Activated T-cell treated with anti-CD3 and anti-CD28 coated beads, Interleukin-2, amount 50 U/mL, for 24 hours (primary cell): ENCODE measurements at regions not wholly inside any gene's neighbourhood (a gene's known extent, or its start where the extent isn't known, plus 50 kb on each side); places are given as distances from the start of the nearest gene placed in this dataset.
"Not testable (repeated sequence)": the region's sequence is repeated elsewhere in the genome, so short reads cannot be mapped to it uniquely, and the experiment has no call there.

Experiments
- DNase-seq: peaks from one replicate; pipeline ENCODE4 v3.0.0-alpha.2; 2020
- H3K27ac Mint-ChIP-seq: 2 replicates; pipeline ENCODE4 v1.8.0; 2020; ENCODE audit warnings: mild to moderate bottlenecking, mixed read lengths
- H3K27me3 Mint-ChIP-seq: 2 replicates; pipeline ENCODE4 v1.8.0; 2020; ENCODE audit warnings: mixed read lengths
- H3K36me3 Mint-ChIP-seq: 2 replicates; pipeline ENCODE4 v1.8.0; 2020; ENCODE audit warnings: low read depth, mixed read lengths
- H3K4me1 Mint-ChIP-seq: 2 replicates; pipeline ENCODE4 v1.8.0; 2020; ENCODE audit warnings: low read depth, mixed read lengths
- H3K4me3 Mint-ChIP-seq: 2 replicates; pipeline ENCODE4 v1.8.0; 2020; ENCODE audit warnings: mild to moderate bottlenecking, moderate library complexity, mixed read lengths
- H3K9me3 Mint-ChIP-seq: 2 replicates; pipeline ENCODE4 v1.8.0; 2020; ENCODE audit warnings: mixed read lengths

DNA sequence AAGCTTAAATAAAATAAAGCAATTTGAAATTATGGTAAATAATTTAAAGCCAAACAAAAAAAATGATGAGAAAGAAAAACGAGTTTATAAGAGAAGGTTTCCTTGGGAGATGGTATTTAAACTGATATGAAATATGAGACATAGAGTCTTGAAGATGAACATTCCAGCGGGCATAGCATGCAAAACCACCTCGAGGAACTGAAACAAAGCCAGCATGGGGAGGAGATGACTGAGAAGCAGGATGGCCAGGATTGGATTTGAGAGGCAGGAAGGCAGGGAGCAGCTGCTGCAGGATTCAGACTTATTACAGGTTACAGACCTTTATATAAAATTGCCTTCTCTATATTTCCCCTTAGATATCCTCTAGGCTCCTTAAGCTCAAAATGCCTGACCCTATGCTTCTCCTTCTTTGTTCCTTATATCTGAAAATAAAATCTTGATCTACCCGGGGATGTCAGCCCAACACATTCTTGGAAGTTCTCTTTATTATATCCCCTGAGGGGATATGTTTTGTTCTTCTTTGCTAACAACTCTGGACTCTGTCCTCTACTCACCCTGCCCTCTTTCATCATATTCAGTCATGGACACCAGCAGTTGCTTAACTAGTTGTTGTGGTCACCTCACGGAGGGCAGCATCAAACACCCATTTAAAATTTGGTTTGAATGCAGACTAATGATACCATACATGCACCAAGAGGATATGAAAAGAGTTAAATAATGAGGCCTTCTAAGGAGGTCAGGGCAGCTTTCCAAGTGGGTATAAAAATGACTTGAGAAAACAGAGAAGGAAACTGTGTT lies 719.1 kb upstream of the B3GALT2 start:
- H3K4me3 Mint-ChIP-seq = no peak overlapping the region
- no peaks in the 10 kb centered on the region for H3K27me3 Mint-ChIP-seq
- H3K4me1 Mint-ChIP-seq = no peaks in the 10 kb centered on the region
- H3K36me3 Mint-ChIP-seq = no peaks in the 10 kb centered on the region
- DNase-seq = no peak
- H3K27ac Mint-ChIP-seq = no peak overlapping the region
- H3K9me3 Mint-ChIP-seq = no peaks in the 10 kb centered on the region

GRCh38 chr1:193891788-193892187 lies 705.4 kb upstream of the B3GALT2 start:
- Mint-ChIP-seq H3K9me3 (peaks cover 10% of the 10 kb centered on the region), H3K27me3 (no peaks in the 10 kb centered on the region), H3K27ac (no peak overlapping the region), H3K36me3 (peaks cover 5% of the 10 kb centered on the region), H3K4me1 (no peaks in the 10 kb centered on the region), H3K4me3 (no peak overlapping the region)
- no peak for DNase-seq

DNA sequence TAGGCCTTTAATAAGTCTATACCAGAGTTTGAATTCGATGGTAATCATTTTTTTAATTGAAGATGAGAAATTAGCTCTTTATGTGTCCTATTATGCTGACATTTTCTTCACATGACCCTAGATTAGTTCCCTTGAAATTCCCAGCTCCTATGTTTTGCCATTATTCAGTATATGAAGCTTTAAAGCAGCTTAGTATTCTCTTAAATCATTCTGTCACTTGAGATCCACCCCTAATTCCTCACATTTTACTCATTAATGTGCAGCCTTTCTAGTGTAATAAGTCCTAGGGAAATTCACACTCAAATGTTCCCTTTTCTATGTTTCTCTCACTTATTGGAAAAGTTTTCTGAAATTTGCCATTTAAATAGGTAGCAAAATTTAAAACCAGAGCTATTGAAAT lies 704.5 kb upstream of the B3GALT2 start:
- peaks cover 1% of the 10 kb centered on the region for H3K4me1 Mint-ChIP-seq
- DNase-seq = no peak
- H3K9me3 Mint-ChIP-seq = peaks cover 10% of the 10 kb centered on the region
- H3K36me3 Mint-ChIP-seq = peaks cover 5% of the 10 kb centered on the region
- no peaks in the 10 kb centered on the region for H3K27me3 Mint-ChIP-seq
- no peak overlapping the region for H3K4me3 Mint-ChIP-seq
- H3K27ac Mint-ChIP-seq = no peak overlapping the region

GRCh38 chr1:193884848-193885558 lies 698.6 kb upstream of the B3GALT2 start:
- Mint-ChIP-seq H3K27me3 (no peaks in the 10 kb centered on the region), H3K36me3 (peaks cover 5% of the 10 kb centered on the region), H3K27ac (no peak overlapping the region), H3K9me3 (peaks cover 10% of the 10 kb centered on the region), H3K4me3 (no peak overlapping the region), H3K4me1 (peaks cover 1% of the 10 kb centered on the region)
- DNase-seq = no peak

- H3K4me3 Mint-ChIP-seq, DNase-seq, H3K27me3 Mint-ChIP-seq, H3K27ac Mint-ChIP-seq, H3K4me1 Mint-ChIP-seq: not testable (repeated sequence)
- Mint-ChIP-seq H3K9me3 (peaks cover 24% of the 10 kb centered on the region), H3K36me3 (peaks cover 15% of the 10 kb centered on the region)
These were observed 691.5 kb upstream of the B3GALT2 start for GRCh38 chr1:193877920-193878319.

DNA sequence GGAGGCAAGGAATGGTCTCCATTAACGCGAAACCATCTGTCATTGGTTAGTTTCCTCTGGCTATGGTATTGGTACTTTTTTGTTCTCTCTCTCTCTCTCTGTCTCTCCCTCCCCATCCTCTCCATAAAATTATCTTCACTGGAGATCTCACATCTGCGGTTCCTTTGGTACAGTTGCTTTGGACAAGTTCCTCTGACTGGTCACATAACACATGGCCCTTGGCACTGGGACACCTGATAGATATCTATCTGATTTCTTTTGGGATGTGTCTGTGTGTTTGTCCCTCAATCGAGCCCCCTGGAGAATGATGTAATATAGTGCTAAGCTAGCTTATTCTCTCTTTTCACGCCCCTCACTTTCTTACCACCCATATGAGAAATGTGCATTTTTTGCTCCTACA lies 682.0 kb upstream of the B3GALT2 start:
- H3K9me3 Mint-ChIP-seq = peaks cover 5% of the 10 kb centered on the region
- peaks cover 4% of the 10 kb centered on the region for H3K4me1 Mint-ChIP-seq
- DNase-seq = no peak
- H3K4me3 Mint-ChIP-seq = no peak overlapping the region
- no peak overlapping the region for H3K27ac Mint-ChIP-seq
- H3K36me3 Mint-ChIP-seq = no peaks in the 10 kb centered on the region
- H3K27me3 Mint-ChIP-seq = no peaks in the 10 kb centered on the region

DNA sequence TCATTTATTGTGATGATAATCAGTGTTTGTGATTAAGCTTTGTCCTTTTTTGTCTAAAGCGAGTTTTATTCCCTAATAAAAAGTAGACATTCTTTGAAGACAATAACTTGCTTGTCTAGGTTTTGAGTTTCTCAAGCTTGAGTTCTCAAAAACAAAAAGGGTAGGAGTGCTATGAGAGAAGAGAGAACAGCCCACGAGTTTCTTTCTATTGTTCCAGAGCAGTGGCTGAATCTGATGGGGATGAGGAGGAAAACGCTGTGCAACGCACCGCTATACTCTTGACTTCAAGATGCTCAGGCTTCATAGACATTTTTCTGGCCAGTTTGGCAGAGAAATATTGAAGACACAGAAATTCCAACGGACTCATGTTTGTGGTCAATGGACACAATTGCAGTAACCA lies 669.8 kb upstream of the B3GALT2 start:
- Mint-ChIP-seq H3K4me1 (peaks cover 2% of the 10 kb centered on the region), H3K27me3 (no peaks in the 10 kb centered on the region), H3K27ac (no peak overlapping the region), H3K4me3 (no peak overlapping the region), H3K36me3 (no peaks in the 10 kb centered on the region), H3K9me3 (peaks cover 7% of the 10 kb centered on the region)
- DNase-seq = no peak

- Mint-ChIP-seq H3K4me1 (peaks cover 2% of the 10 kb centered on the region), H3K27me3 (no peaks in the 10 kb centered on the region), H3K4me3 (no peak overlapping the region), H3K27ac (no peak overlapping the region), H3K9me3 (peaks cover 7% of the 10 kb centered on the region), H3K36me3 (no peaks in the 10 kb centered on the region)
- DNase-seq = no peak
These were observed 664.3 kb upstream of the B3GALT2 start for GRCh38 chr1:193850745-193851144.

DNA sequence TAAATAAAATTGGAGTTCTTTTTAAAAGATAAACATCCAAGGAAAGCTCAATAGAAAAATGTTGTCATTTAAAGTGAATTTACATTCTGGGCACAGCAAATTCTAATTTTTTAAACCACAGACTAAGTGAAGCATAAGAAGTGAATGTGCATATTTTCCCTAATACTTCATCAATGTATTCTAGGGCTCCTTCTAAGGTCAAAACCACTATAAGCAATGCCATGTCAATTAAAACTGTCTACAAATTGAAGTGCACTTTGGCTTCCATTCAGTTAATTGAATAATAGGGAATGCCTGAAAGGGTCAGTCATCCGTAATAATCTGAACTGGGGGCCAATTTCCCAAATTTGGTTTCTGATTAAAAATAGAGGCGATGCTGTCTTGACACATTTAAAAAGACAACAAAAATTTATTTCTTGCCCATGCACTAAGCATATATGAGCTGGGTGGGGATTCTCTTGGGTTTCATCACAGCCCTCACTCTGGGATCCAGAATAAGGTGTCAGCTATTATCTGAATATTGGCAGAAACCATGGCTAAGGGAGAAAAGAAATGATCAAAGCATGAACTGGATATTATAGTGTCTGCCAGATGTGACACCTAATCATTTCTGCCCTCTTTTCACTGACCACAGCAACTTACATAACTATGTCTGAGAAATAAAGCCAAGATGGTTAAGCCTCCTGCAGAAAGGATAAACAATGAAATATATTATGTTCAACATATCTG lies 660.6 kb upstream of the B3GALT2 start:
- Mint-ChIP-seq H3K4me1 (no peaks in the 10 kb centered on the region), H3K27me3 (no peaks in the 10 kb centered on the region), H3K27ac (no peak overlapping the region), H3K9me3 (peaks cover 7% of the 10 kb centered on the region), H3K4me3 (no peak overlapping the region), H3K36me3 (no peaks in the 10 kb centered on the region)
- DNase-seq = no peak

DNA sequence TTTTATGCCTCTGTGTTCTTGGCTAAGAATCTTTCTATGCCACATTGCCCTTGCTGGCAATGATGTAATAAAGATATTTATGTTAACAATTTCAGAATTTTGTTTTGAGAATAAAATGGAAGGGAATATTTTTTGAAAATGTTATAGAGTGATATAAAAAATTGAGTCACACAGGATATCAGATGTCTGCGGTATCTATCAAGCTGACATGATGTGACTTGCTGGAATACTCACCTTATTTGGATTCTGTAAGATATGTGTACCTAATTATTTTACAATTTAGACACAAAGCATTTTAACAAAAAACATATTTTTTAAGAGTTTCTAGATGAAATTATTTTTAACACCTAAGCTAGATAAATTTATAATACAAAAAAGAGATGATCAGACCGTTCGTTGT lies 660.0 kb upstream of the B3GALT2 start:
- Mint-ChIP-seq H3K36me3 (no peaks in the 10 kb centered on the region), H3K4me1 (no peaks in the 10 kb centered on the region), H3K4me3 (no peak overlapping the region), H3K27me3 (no peaks in the 10 kb centered on the region), H3K9me3 (peaks cover 7% of the 10 kb centered on the region), H3K27ac (no peak overlapping the region)
- DNase-seq = no peak

GRCh38 chr1:193841857-193842256 lies 655.4 kb upstream of the B3GALT2 start:
- no peak for DNase-seq
- Mint-ChIP-seq H3K9me3 (peaks cover 7% of the 10 kb centered on the region), H3K36me3 (no peaks in the 10 kb centered on the region), H3K4me1 (no peaks in the 10 kb centered on the region), H3K4me3 (no peak overlapping the region), H3K27me3 (no peaks in the 10 kb centered on the region), H3K27ac (no peak overlapping the region)

DNA sequence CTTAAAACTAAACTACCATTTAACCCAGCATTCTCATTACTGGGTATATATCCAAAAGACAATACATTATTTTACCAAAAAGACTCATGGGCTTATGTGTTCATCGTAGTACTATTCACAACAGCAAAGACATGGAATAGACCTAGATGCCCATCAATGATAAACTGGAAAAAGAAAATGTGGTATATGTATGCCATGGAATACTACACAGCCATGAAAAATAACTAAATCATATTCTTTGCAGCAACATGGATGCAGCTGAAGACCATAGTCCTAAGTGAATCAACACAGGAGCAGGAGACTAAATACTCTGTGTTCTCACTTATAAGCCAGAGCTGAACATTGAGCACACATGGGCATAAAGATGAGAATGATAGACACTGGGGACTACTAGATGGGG lies 645.1 kb upstream of the B3GALT2 start:
- Mint-ChIP-seq H3K9me3 (peaks cover 35% of the 10 kb centered on the region), H3K36me3 (no peaks in the 10 kb centered on the region), H3K27me3 (no peaks in the 10 kb centered on the region), H3K4me3 (no peak overlapping the region), H3K4me1 (no peaks in the 10 kb centered on the region), H3K27ac (no peak overlapping the region)
- no peak for DNase-seq

DNA sequence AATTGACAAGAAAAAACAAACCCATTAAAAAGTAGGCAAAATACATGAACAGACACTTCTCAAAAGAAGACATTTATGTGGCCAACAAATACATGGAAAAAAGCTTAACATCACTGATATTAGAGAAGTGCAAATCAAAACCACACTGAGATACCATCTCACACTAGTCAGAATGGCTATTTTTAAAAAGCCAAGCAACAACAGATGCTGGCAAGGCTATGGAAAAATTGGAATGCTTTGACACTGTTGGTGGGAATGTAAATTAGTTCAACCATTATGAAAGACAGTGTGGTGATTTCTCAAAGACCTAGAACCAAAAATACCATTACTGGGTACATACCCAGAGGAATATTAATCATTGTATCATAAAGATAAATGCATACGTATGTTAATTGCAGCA lies 641.1 kb upstream of the B3GALT2 start:
- Mint-ChIP-seq H3K27ac (no peak overlapping the region), H3K27me3 (no peaks in the 10 kb centered on the region), H3K9me3 (peaks cover 26% of the 10 kb centered on the region), H3K4me1 (no peaks in the 10 kb centered on the region), H3K4me3 (no peak overlapping the region), H3K36me3 (no peaks in the 10 kb centered on the region)
- no peak for DNase-seq

DNA sequence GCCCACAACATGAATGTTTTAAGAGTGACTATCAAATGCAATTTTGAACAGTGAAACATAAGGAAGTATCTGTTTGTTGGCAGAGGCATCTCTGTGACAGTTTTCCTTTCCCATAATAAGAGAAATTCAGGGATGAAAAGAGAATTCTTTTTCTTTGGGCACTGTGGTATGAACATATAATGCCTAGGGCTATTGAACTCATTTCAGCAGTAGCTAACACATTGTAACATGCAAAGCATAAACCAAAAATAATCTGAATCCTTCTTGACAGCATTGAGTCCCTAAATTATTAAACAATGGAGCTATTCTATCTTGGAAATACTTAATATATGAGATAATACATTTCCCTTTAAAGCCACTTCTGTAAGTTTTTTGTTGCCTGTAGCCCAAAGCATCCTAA lies 633.0 kb upstream of the B3GALT2 start:
- DNase-seq = no peak
- Mint-ChIP-seq H3K36me3 (no peaks in the 10 kb centered on the region), H3K27me3 (no peaks in the 10 kb centered on the region), H3K27ac (no peak overlapping the region), H3K9me3 (no peaks in the 10 kb centered on the region), H3K4me3 (no peak overlapping the region), H3K4me1 (no peaks in the 10 kb centered on the region)

DNA sequence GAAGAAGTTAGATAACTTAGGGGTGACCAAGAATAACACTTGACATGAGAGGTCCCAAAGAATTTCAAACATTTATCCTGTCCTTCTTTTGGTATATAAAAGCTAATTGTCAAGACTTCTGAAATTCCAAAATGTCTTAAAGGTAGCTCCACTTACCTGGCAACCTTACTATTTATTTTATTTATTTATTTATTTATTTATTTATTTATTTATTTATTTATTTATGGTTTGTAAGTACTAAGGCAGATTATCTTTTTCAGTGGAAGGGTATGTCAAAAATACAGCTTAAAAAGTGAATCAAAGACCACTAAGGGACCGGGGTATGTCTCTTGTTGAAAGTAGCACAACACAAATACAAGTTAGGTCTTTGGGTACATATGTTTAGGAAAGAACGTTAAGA lies 620.8 kb upstream of the B3GALT2 start:
- no peak for DNase-seq
- Mint-ChIP-seq H3K4me3 (no peak overlapping the region), H3K36me3 (no peaks in the 10 kb centered on the region), H3K27ac (no peak overlapping the region), H3K4me1 (peaks cover 13% of the 10 kb centered on the region), H3K27me3 (no peaks in the 10 kb centered on the region), H3K9me3 (peaks cover 7% of the 10 kb centered on the region)
